ENCODE measurements at regions not wholly inside any gene's neighbourhood (a gene's known extent, or its start where the extent isn't known, plus 50 kb on each side); places are given as distances from the start of the nearest gene placed in this dataset.

DNA sequence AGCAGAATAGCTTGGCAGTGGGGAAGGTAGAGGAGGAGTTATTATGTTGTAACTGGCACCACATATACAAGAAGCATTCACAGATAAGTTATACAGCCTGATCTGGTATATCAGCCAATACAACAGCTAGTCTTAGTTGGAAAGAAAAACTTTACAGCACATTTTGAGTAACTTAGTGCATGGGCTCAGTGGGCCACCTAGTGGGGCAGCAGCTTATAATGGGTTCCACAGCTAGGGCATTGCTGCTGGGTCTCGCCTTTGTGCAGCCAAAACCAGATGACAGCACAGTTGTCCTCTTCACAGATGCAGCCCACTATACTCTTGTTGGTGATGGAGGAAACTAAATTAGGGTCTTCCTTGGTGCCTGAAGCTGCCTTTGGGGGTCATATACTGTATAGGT, 448.1 kb upstream of the RASGEF1B start:
- H3K27me3 ChIP-seq (ENCODE audit: insufficient read depth, low read depth, low read length), result no peaks in the 10 kb centered on the region
- no peak overlapping the region for H3K4me2 ChIP-seq (ENCODE audit: low read length)
- no peaks in the 10 kb centered on the region for H4K20me1 ChIP-seq (ENCODE audit: insufficient read depth)
- no peak for TF ChIP-seq TAF1 (IDR thresholded peaks at IDR 0.05; ENCODE audit: low read depth)
- TF ChIP-seq EP300 (conservative IDR thresholded peaks at IDR 0.05; ENCODE audit: poor library complexity, severe bottlenecking), result no peak
- TF ChIP-seq RAD21 (conservative IDR thresholded peaks at IDR 0.05), result no peak
- TF ChIP-seq, protein P1, sequence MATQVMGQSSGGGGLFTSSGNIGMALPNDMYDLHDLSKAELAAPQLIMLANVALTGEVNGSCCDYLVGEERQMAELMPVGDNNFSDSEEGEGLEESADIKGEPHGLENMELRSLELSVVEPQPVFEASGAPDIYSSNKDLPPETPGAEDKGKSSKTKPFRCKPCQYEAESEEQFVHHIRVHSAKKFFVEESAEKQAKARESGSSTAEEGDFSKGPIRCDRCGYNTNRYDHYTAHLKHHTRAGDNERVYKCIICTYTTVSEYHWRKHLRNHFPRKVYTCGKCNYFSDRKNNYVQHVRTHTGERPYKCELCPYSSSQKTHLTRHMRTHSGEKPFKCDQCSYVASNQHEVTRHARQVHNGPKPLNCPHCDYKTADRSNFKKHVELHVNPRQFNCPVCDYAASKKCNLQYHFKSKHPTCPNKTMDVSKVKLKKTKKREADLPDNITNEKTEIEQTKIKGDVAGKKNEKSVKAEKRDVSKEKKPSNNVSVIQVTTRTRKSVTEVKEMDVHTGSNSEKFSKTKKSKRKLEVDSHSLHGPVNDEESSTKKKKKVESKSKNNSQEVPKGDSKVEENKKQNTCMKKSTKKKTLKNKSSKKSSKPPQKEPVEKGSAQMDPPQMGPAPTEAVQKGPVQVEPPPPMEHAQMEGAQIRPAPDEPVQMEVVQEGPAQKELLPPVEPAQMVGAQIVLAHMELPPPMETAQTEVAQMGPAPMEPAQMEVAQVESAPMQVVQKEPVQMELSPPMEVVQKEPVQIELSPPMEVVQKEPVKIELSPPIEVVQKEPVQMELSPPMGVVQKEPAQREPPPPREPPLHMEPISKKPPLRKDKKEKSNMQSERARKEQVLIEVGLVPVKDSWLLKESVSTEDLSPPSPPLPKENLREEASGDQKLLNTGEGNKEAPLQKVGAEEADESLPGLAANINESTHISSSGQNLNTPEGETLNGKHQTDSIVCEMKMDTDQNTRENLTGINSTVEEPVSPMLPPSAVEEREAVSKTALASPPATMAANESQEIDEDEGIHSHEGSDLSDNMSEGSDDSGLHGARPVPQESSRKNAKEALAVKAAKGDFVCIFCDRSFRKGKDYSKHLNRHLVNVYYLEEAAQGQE (IDR thresholded peaks at IDR 0.05; ENCODE audit: borderline replicate concordance), result no peak
- no peak for TF ChIP-seq MXI1 (conservative IDR thresholded peaks at IDR 0.05; ENCODE audit: poor library complexity, severe bottlenecking)
- TF ChIP-seq SMC3 (conservative IDR thresholded peaks at IDR 0.05; ENCODE audit: poor library complexity), result no peak
- TF ChIP-seq, protein P2, sequence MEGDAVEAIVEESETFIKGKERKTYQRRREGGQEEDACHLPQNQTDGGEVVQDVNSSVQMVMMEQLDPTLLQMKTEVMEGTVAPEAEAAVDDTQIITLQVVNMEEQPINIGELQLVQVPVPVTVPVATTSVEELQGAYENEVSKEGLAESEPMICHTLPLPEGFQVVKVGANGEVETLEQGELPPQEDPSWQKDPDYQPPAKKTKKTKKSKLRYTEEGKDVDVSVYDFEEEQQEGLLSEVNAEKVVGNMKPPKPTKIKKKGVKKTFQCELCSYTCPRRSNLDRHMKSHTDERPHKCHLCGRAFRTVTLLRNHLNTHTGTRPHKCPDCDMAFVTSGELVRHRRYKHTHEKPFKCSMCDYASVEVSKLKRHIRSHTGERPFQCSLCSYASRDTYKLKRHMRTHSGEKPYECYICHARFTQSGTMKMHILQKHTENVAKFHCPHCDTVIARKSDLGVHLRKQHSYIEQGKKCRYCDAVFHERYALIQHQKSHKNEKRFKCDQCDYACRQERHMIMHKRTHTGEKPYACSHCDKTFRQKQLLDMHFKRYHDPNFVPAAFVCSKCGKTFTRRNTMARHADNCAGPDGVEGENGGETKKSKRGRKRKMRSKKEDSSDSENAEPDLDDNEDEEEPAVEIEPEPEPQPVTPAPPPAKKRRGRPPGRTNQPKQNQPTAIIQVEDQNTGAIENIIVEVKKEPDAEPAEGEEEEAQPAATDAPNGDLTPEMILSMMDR (IDR thresholded peaks at IDR 0.05; ENCODE audit: poor library complexity, severe bottlenecking), result no peak
- TF ChIP-seq EZH2 (IDR thresholded peaks at IDR 0.05; ENCODE audit: borderline replicate concordance, insufficient read depth, low read length, poor library complexity, severe bottlenecking), result no peak
- no peak for TF ChIP-seq POLR2AphosphoS5 (IDR thresholded peaks at IDR 0.05)
- no peak overlapping the region for H2AFZ ChIP-seq (ENCODE audit: low read depth, low read length)
- H3K9ac ChIP-seq (ENCODE audit: low read length), result no peak overlapping the region
- H3K36me3 ChIP-seq (ENCODE audit: insufficient read depth, low read length), result no peaks in the 10 kb centered on the region
- no peaks in the 10 kb centered on the region for H3K9me2 ChIP-seq (ENCODE audit: insufficient read depth, low read length)
- no peaks in the 10 kb centered on the region for H3K79me2 ChIP-seq (replicated peaks; ENCODE audit: insufficient read depth, low read length)
- H3K27ac ChIP-seq (ENCODE audit: low read length), result no peak overlapping the region
- no peak overlapping the region for H3K4me3 ChIP-seq (ENCODE audit: low read length)
- no peaks in the 10 kb centered on the region for H3F3A ChIP-seq (ENCODE audit: insufficient read depth, low read length, poor library complexity, severe bottlenecking)
- no peaks in the 10 kb centered on the region for H3K9me3 ChIP-seq (ENCODE audit: low read length)

DNA sequence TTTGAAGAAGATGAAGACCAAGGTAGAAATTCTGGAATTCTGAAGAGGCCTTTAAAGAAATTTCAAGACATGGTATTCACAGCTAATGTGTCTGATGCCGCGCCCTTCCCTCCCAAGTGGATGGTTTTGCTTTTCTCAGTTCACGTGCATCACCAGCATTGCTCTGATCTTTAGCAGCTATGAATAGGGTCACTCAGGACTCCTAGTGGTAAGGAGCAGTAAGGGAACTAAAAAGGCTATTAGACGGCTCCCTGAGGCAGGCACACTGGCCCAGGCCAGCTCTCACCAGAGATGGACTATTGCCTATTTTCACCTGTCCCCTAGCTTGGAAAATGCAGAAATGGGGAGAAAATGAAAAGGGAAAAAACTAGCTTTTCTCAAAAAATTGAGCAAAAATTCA, 447.5 kb upstream of the RASGEF1B start:
- H4K20me1 ChIP-seq (ENCODE audit: insufficient read depth), result no peaks in the 10 kb centered on the region
- H3F3A ChIP-seq (ENCODE audit: insufficient read depth, low read length, poor library complexity, severe bottlenecking), result no peaks in the 10 kb centered on the region
- no peaks in the 10 kb centered on the region for H3K9me3 ChIP-seq (ENCODE audit: low read length)
- H3K27me3 ChIP-seq (ENCODE audit: insufficient read depth, low read depth, low read length), result no peaks in the 10 kb centered on the region
- H3K9ac ChIP-seq (ENCODE audit: low read length), result no peak overlapping the region
- H3K9me2 ChIP-seq (ENCODE audit: insufficient read depth, low read length), result no peaks in the 10 kb centered on the region
- no peaks in the 10 kb centered on the region for H3K79me2 ChIP-seq (replicated peaks; ENCODE audit: insufficient read depth, low read length)
- no peak overlapping the region for H3K4me3 ChIP-seq (ENCODE audit: low read length)
- no peak overlapping the region for H3K27ac ChIP-seq (ENCODE audit: low read length)
- H3K36me3 ChIP-seq (ENCODE audit: insufficient read depth, low read length), result no peaks in the 10 kb centered on the region
- H3K4me2 ChIP-seq (ENCODE audit: low read length), result no peak overlapping the region
- H2AFZ ChIP-seq (ENCODE audit: low read depth, low read length), result no peak overlapping the region
- no peak for TF ChIP-seq TAF1 (IDR thresholded peaks at IDR 0.05; ENCODE audit: low read depth)
- TF ChIP-seq, protein P1 (IDR thresholded peaks at IDR 0.05; ENCODE audit: borderline replicate concordance), result no peak
- TF ChIP-seq SMC3 (conservative IDR thresholded peaks at IDR 0.05; ENCODE audit: poor library complexity), result no peak
- no peak for TF ChIP-seq EP300 (conservative IDR thresholded peaks at IDR 0.05; ENCODE audit: poor library complexity, severe bottlenecking)
- TF ChIP-seq MXI1 (conservative IDR thresholded peaks at IDR 0.05; ENCODE audit: poor library complexity, severe bottlenecking), result no peak
- TF ChIP-seq EZH2 (IDR thresholded peaks at IDR 0.05; ENCODE audit: borderline replicate concordance, insufficient read depth, low read length, poor library complexity, severe bottlenecking), result no peak
- TF ChIP-seq RAD21 (conservative IDR thresholded peaks at IDR 0.05), result no peak
- TF ChIP-seq, protein P2 (IDR thresholded peaks at IDR 0.05; ENCODE audit: poor library complexity, severe bottlenecking), result no peak
- no peak for TF ChIP-seq POLR2AphosphoS5 (IDR thresholded peaks at IDR 0.05)
